Uterus (tissue), 2 donors: ENCODE measurements at regions not wholly inside any gene's neighbourhood (a gene's known extent, or its start where the extent isn't known, plus 50 kb on each side); places are given as distances from the start of the nearest gene placed in this dataset.

Experiments used
- POLR2A ChIP-seq, 2 donors: fragments of 450-650 bp; IDR thresholded peaks; one replicate each; pipeline ENCODE4 v1.6.1; 2016; ENCODE audit warnings: antibody characterized with exemption in 2 of 2, mild to moderate bottlenecking in 1 of 2, moderate library complexity in 1 of 2
- TF ChIP-seq, protein P1 (sequence below), 4 experiments: fragments of 200-600 bp in 2 of 4; fragments of 450-650 bp in 2 of 4; sonication (generic) in 2 of 4; IDR thresholded peaks; one replicate each; pipeline ENCODE4 v1.5.1; 2016 to 2019; ENCODE audit warnings: antibody characterized with exemption in 4 of 4, mild to moderate bottlenecking in 2 of 4, moderate library complexity in 1 of 4

DNA sequence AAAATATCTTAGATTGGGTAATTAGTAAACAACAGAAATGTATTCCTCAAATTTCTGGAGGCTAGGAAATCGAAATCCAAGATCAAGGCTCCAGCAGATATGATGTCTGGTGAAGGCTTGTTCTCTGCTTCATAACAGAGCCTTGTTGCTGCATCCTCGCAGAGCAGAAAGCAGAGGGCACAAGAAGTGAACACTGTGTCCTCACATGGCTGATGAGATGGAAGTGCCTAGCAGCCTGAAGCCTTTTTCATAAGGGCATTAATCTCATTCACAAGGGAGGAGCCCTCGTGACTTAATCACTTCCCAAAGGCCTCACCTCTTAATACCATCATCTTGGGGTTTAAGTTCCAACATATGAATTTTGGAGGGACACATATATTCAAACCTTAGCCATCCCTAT is 77.2 kb upstream of the FOXD3 start:
- TF ChIP-seq, protein P1, sequence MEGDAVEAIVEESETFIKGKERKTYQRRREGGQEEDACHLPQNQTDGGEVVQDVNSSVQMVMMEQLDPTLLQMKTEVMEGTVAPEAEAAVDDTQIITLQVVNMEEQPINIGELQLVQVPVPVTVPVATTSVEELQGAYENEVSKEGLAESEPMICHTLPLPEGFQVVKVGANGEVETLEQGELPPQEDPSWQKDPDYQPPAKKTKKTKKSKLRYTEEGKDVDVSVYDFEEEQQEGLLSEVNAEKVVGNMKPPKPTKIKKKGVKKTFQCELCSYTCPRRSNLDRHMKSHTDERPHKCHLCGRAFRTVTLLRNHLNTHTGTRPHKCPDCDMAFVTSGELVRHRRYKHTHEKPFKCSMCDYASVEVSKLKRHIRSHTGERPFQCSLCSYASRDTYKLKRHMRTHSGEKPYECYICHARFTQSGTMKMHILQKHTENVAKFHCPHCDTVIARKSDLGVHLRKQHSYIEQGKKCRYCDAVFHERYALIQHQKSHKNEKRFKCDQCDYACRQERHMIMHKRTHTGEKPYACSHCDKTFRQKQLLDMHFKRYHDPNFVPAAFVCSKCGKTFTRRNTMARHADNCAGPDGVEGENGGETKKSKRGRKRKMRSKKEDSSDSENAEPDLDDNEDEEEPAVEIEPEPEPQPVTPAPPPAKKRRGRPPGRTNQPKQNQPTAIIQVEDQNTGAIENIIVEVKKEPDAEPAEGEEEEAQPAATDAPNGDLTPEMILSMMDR (IDR thresholded peaks at IDR 0.05): no peak
- no peak for TF ChIP-seq POLR2A (IDR thresholded peaks at IDR 0.05)
